ENCODE measurements at regions not wholly inside any gene's neighbourhood (a gene's known extent, or its start where the extent isn't known, plus 50 kb on each side); places are given as distances from the start of the nearest gene placed in this dataset.

DNA sequence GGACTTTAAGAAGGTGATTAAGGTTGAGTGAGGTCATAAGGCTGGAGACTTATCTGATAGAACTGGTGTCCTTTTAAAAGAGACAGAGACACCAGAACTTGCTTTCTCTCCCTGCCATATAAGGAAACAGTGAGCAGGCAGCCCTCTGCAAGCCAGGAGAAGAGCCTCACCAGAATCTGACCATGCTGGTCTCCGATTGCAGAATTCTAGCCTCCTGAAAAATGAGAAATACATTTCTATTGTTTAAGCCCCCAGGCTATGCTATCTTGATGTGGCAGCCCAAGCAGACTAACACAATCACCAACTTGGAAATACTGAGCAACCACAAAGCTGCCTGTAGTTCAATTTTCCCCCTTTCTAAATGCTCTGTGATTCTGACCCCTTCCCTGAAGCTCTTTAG, 161.4 kb upstream of the RARB start:
- TF ChIP-seq, protein P1, sequence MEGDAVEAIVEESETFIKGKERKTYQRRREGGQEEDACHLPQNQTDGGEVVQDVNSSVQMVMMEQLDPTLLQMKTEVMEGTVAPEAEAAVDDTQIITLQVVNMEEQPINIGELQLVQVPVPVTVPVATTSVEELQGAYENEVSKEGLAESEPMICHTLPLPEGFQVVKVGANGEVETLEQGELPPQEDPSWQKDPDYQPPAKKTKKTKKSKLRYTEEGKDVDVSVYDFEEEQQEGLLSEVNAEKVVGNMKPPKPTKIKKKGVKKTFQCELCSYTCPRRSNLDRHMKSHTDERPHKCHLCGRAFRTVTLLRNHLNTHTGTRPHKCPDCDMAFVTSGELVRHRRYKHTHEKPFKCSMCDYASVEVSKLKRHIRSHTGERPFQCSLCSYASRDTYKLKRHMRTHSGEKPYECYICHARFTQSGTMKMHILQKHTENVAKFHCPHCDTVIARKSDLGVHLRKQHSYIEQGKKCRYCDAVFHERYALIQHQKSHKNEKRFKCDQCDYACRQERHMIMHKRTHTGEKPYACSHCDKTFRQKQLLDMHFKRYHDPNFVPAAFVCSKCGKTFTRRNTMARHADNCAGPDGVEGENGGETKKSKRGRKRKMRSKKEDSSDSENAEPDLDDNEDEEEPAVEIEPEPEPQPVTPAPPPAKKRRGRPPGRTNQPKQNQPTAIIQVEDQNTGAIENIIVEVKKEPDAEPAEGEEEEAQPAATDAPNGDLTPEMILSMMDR (IDR thresholded peaks at IDR 0.05) = no peak
- TF ChIP-seq, protein P2, sequence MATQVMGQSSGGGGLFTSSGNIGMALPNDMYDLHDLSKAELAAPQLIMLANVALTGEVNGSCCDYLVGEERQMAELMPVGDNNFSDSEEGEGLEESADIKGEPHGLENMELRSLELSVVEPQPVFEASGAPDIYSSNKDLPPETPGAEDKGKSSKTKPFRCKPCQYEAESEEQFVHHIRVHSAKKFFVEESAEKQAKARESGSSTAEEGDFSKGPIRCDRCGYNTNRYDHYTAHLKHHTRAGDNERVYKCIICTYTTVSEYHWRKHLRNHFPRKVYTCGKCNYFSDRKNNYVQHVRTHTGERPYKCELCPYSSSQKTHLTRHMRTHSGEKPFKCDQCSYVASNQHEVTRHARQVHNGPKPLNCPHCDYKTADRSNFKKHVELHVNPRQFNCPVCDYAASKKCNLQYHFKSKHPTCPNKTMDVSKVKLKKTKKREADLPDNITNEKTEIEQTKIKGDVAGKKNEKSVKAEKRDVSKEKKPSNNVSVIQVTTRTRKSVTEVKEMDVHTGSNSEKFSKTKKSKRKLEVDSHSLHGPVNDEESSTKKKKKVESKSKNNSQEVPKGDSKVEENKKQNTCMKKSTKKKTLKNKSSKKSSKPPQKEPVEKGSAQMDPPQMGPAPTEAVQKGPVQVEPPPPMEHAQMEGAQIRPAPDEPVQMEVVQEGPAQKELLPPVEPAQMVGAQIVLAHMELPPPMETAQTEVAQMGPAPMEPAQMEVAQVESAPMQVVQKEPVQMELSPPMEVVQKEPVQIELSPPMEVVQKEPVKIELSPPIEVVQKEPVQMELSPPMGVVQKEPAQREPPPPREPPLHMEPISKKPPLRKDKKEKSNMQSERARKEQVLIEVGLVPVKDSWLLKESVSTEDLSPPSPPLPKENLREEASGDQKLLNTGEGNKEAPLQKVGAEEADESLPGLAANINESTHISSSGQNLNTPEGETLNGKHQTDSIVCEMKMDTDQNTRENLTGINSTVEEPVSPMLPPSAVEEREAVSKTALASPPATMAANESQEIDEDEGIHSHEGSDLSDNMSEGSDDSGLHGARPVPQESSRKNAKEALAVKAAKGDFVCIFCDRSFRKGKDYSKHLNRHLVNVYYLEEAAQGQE (IDR thresholded peaks at IDR 0.05; ENCODE audit: insufficient read depth in 1 of 2, low read depth in 2 of 2, low read length in 1 of 2) = no peak
- TF ChIP-seq POLR2AphosphoS5 (IDR thresholded peaks at IDR 0.05; ENCODE audit: low read depth, low read length) = no peak
- no peak for TF ChIP-seq SIN3A (IDR thresholded peaks at IDR 0.05; ENCODE audit: borderline replicate concordance, insufficient read depth, low read depth, low read length)
- no peak for TF ChIP-seq TCF7L2 (IDR thresholded peaks at IDR 0.05; ENCODE audit: low read depth, low read length)
